ENCODE measurements at regions not wholly inside any gene's neighbourhood (a gene's known extent, or its start where the extent isn't known, plus 50 kb on each side); places are given as distances from the start of the nearest gene placed in this dataset.

DNA sequence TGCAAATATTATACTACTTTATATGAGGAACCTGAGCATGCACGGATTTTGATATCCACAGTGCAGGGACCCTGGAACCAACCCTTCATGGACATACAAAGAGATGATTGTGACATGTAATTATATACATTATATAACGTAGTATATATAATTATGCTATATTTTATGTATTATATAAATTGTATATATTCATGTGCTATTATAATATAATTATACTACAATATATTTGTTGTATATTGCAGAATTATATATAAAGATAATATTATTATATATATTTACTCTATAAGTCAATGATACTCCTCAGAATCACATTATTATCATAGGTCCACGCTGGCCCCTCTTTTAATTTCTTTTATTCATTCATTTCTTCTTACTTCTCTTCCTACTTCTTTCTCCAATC, 70.9 kb downstream of the TNFSF18 start:
- Histone ChIP-seq H3K4me3 (replicated peaks; ENCODE audit: low read depth, low read length) (no peak overlapping the region), H3K36me3 (ENCODE audit: control insufficient read depth, insufficient read depth, low read length) (no peaks in the 10 kb centered on the region), H3K27me3 (replicated peaks; ENCODE audit: control insufficient read depth, insufficient read depth, low read length) (no peaks in the 10 kb centered on the region)
- no peak for TF ChIP-seq CTCF (IDR thresholded peaks at IDR 0.05; ENCODE audit: insufficient read depth, low read length, poor library complexity, severe bottlenecking)
- no peak for DNase-seq (ENCODE audit: extremely low read depth, insufficient read length)

GRCh38 chr1:172980456-172980855, 70.3 kb downstream of the TNFSF18 start:
- no peak overlapping the region for H3K4me3 ChIP-seq (replicated peaks; ENCODE audit: low read depth, low read length)
- DNase-seq (ENCODE audit: extremely low read depth, insufficient read length): no peak
- TF ChIP-seq CTCF (IDR thresholded peaks at IDR 0.05; ENCODE audit: insufficient read depth, low read length, poor library complexity, severe bottlenecking): no peak
- H3K36me3 ChIP-seq (ENCODE audit: control insufficient read depth, insufficient read depth, low read length): no peaks in the 10 kb centered on the region
- H3K27me3 ChIP-seq (replicated peaks; ENCODE audit: control insufficient read depth, insufficient read depth, low read length): no peaks in the 10 kb centered on the region

DNA sequence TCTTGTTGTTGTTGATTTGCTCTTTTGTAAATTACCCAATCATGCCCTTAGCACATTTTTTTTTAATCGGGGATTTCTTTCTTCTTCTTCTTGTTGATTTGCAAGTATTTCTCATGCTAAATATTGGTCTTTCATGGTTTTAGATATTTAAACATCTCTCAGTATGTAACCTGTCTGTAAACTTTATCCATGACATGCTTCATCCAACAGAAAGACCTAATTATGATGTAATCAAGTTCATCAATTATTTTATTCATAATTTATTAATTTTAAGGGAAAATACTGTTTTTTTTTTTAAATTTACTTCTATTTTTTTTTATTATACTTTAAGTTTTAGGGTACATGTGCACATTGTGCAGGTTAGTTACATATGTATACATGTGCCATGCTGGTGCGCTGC, 69.8 kb downstream of the TNFSF18 start:
- H3K27me3 ChIP-seq (replicated peaks; ENCODE audit: control insufficient read depth, insufficient read depth, low read length): no peaks in the 10 kb centered on the region
- H3K4me3 ChIP-seq (replicated peaks; ENCODE audit: low read depth, low read length): no peak overlapping the region
- DNase-seq (ENCODE audit: extremely low read depth, insufficient read length): no peak
- no peaks in the 10 kb centered on the region for H3K36me3 ChIP-seq (ENCODE audit: control insufficient read depth, insufficient read depth, low read length)
- no peak for TF ChIP-seq CTCF (IDR thresholded peaks at IDR 0.05; ENCODE audit: insufficient read depth, low read length, poor library complexity, severe bottlenecking)
